Peyer's patch (tissue), 4 donors: ENCODE measurements at regions not wholly inside any gene's neighbourhood (a gene's known extent, or its start where the extent isn't known, plus 50 kb on each side); places are given as distances from the start of the nearest gene placed in this dataset.

ENCODE experiments used
- POLR2A ChIP-seq, 2 donors: fragments of 450-650 bp; IDR thresholded peaks; one replicate each; pipeline ENCODE4 v1.5.1; 2017; ENCODE audit warnings: antibody characterized with exemption in 2 of 2, mild to moderate bottlenecking in 2 of 2, moderate library complexity in 2 of 2
- TF ChIP-seq, protein P1 (sequence below), 6 experiments: fragments of 450-650 bp in 4 of 6; fragments of 200-600 bp in 2 of 6; sonication (generic) in 1 of 6; IDR thresholded peaks; one replicate each; pipeline ENCODE4 v1.5.1; 2017 to 2019; ENCODE audit warnings: antibody characterized with exemption in 6 of 6, mild to moderate bottlenecking in 3 of 6, moderate library complexity in 1 of 6

DNA sequence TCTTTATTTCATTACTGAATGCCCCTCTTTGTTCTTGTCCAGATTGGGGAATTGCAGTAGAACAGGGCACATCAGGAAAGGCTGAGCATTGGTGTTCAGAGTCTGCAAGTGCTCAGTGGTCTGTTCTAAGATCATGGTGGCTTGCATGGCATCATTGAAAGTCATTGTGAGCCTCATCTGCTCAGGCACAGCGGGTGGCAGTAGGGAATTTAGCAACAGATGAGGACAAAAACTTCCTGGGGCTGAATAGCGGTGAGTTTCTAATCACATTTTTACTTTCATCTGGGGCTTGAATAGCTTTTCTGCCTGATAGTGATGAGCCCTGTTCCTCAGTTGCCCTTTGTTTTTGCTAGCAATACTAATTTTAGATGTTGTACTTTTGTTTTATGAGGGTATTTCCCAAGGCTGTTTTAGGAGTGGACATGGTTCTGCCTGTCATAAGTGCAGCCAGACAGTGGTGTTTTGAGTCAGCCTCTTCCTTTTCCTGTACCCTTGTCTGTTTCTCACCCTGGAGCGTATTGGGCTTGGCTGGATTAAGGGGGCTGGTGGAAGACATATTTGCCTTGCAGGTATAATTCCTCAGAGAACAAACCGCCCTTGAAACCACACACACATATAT lies 127.2 kb upstream of the IL12A start:
- TF ChIP-seq, protein P1, sequence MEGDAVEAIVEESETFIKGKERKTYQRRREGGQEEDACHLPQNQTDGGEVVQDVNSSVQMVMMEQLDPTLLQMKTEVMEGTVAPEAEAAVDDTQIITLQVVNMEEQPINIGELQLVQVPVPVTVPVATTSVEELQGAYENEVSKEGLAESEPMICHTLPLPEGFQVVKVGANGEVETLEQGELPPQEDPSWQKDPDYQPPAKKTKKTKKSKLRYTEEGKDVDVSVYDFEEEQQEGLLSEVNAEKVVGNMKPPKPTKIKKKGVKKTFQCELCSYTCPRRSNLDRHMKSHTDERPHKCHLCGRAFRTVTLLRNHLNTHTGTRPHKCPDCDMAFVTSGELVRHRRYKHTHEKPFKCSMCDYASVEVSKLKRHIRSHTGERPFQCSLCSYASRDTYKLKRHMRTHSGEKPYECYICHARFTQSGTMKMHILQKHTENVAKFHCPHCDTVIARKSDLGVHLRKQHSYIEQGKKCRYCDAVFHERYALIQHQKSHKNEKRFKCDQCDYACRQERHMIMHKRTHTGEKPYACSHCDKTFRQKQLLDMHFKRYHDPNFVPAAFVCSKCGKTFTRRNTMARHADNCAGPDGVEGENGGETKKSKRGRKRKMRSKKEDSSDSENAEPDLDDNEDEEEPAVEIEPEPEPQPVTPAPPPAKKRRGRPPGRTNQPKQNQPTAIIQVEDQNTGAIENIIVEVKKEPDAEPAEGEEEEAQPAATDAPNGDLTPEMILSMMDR (IDR thresholded peaks at IDR 0.05): no peak
- no peak for TF ChIP-seq POLR2A (IDR thresholded peaks at IDR 0.05)
